Hepatocyte (in vitro differentiated cells): ENCODE measurements at regions not wholly inside any gene's neighbourhood (a gene's known extent, or its start where the extent isn't known, plus 50 kb on each side); places are given as distances from the start of the nearest gene placed in this dataset.

Source experiments
- EZH2 ChIP-seq: fragments of 200-600 bp; sonication (generic); IDR thresholded peaks from 2 replicates; pipeline ENCODE4 v1.6.1; 2016; ENCODE audit warnings: antibody characterized with exemption, mild to moderate bottlenecking, borderline replicate concordance
- EZH2phosphoT487 ChIP-seq: fragments of 200-600 bp; sonication (generic); IDR thresholded peaks from one replicate; pipeline ENCODE4 v1.6.1; 2018; ENCODE audit warnings: antibody characterized with exemption, mild to moderate bottlenecking, low read depth, moderate library complexity; ENCODE audit not compliant: unreplicated experiment, severe bottlenecking
- TF ChIP-seq, protein P1 (sequence below): fragments of 200-600 bp; sonication (generic); IDR thresholded peaks from 2 replicates; pipeline ENCODE4 v1.5.1; 2016; ENCODE audit warnings: antibody characterized with exemption, mild to moderate bottlenecking; ENCODE audit not compliant: poor library complexity

DNA sequence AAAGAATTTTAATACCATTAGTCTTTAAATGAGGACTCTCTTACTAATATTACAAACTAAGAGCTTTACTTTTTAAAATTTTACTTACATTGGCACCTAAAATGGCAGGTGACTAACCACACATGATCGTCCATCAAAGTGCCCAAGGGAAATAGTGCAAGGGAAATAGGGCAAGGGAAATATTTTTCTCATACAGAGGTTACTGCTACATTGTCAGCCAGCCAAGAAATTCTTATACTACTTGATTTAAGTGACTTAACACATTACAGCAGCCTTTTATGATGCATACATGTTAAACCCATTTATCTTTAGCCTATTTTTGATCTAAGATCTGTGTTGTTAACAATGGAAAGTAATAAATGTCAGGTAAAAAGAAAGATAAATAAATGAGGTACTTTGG, 587.2 kb upstream of the PKDCC start:
- TF ChIP-seq EZH2 (no peak), EZH2phosphoT487 (no peak)
- TF ChIP-seq, protein P1, sequence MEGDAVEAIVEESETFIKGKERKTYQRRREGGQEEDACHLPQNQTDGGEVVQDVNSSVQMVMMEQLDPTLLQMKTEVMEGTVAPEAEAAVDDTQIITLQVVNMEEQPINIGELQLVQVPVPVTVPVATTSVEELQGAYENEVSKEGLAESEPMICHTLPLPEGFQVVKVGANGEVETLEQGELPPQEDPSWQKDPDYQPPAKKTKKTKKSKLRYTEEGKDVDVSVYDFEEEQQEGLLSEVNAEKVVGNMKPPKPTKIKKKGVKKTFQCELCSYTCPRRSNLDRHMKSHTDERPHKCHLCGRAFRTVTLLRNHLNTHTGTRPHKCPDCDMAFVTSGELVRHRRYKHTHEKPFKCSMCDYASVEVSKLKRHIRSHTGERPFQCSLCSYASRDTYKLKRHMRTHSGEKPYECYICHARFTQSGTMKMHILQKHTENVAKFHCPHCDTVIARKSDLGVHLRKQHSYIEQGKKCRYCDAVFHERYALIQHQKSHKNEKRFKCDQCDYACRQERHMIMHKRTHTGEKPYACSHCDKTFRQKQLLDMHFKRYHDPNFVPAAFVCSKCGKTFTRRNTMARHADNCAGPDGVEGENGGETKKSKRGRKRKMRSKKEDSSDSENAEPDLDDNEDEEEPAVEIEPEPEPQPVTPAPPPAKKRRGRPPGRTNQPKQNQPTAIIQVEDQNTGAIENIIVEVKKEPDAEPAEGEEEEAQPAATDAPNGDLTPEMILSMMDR, result no peak
